Osteoblast (primary cell): ENCODE measurements at regions not wholly inside any gene's neighbourhood (a gene's known extent, or its start where the extent isn't known, plus 50 kb on each side); places are given as distances from the start of the nearest gene placed in this dataset.

Source experiments
- DNase-seq: peaks from one replicate; pipeline ENCODE4 v3.0.0; 2011; ENCODE audit warnings: low spot score, mixed read lengths; ENCODE audit not compliant: insufficient read length; ENCODE audit errors: missing footprints
- H2AFZ ChIP-seq: 2 replicates; pipeline ENCODE4 v1.6.0; 2011; ENCODE audit warnings: mild to moderate bottlenecking, low read length
- H3K27ac ChIP-seq: 2 replicates; pipeline ENCODE4 v1.5.1; 2011; ENCODE audit warnings: mild to moderate bottlenecking, low read depth, low read length, moderate library complexity
- H3K27me3 ChIP-seq: 2 replicates; pipeline ENCODE4 v1.6.0; 2012; ENCODE audit warnings: mild to moderate bottlenecking, control low read depth, inconsistent platforms, low read length, moderate library complexity; ENCODE audit not compliant: insufficient read depth
- H3K36me3 ChIP-seq: 2 replicates; pipeline ENCODE4 v1.5.1; 2011; ENCODE audit warnings: mild to moderate bottlenecking, low read length, control low read depth, moderate library complexity; ENCODE audit not compliant: insufficient read depth
- H3K4me1 ChIP-seq: 2 replicates; pipeline ENCODE4 v1.5.1; 2011; ENCODE audit warnings: mild to moderate bottlenecking, low read length, control low read depth, moderate library complexity; ENCODE audit not compliant: insufficient read depth
- H3K4me2 ChIP-seq: 2 replicates; pipeline ENCODE4 v1.6.0; 2011; ENCODE audit warnings: mild to moderate bottlenecking, low read length; ENCODE audit not compliant: insufficient read depth
- H3K4me3 ChIP-seq: fragments of 200-600 bp; sonication (generic); 3 replicates; pipeline ENCODE4 v1.5.1; 2012; ENCODE audit warnings: mild to moderate bottlenecking, low read length, inconsistent platforms; ENCODE audit not compliant: insufficient read depth
- H3K79me2 ChIP-seq: 2 replicates; pipeline ENCODE4 v1.6.0; 2012; ENCODE audit warnings: mild to moderate bottlenecking, low read length, control low read depth, inconsistent platforms; ENCODE audit not compliant: insufficient read depth
- H3K9me3 ChIP-seq: 2 replicates; pipeline ENCODE4 v1.5.1; 2011; ENCODE audit warnings: low read depth, low read length, control low read depth
- H4K20me1 ChIP-seq: 2 replicates; pipeline ENCODE4 v1.6.0; 2012; ENCODE audit warnings: mild to moderate bottlenecking, low read length, control low read depth; ENCODE audit not compliant: insufficient read depth
- CTCF ChIP-seq: IDR thresholded peaks from 2 replicates; pipeline ENCODE4 v1.5.1; 2011; ENCODE audit warnings: mild to moderate bottlenecking, low read depth, low read length, moderate library complexity; ENCODE audit errors: extremely low read depth

- H3K9me3 ChIP-seq, result peaks cover 5% of the 10 kb centered on the region
- DNase-seq, result no peak
These were observed 317.2 kb downstream of the IRX1 start for GRCh38 chr5:3912790-3913189.

GRCh38 chr5:3913279-3913678 lies 317.6 kb downstream of the IRX1 start:
- H3K4me3 ChIP-seq, result no peak overlapping the region
- no peak for DNase-seq
- H3K4me2 ChIP-seq, result no peak overlapping the region
- H4K20me1 ChIP-seq, result no peaks in the 10 kb centered on the region
- no peak overlapping the region for H2AFZ ChIP-seq
- no peaks in the 10 kb centered on the region for H3K36me3 ChIP-seq
- no peaks in the 10 kb centered on the region for H3K27me3 ChIP-seq
- H3K9me3 ChIP-seq, result peaks cover 6% of the 10 kb centered on the region
- no peak for TF ChIP-seq CTCF
- no peaks in the 10 kb centered on the region for H3K79me2 ChIP-seq
- no peak overlapping the region for H3K27ac ChIP-seq
- H3K4me1 ChIP-seq, result no peaks in the 10 kb centered on the region

More at GRCh38 chr5:3912790-3913189, 317.2 kb downstream of the IRX1 start:
- no peaks in the 10 kb centered on the region for H3K4me1 ChIP-seq
- TF ChIP-seq CTCF, result no peak
- no peaks in the 10 kb centered on the region for H4K20me1 ChIP-seq
- no peaks in the 10 kb centered on the region for H3K36me3 ChIP-seq
- no peak overlapping the region for H3K27ac ChIP-seq
- H2AFZ ChIP-seq, result no peak overlapping the region
- no peaks in the 10 kb centered on the region for H3K27me3 ChIP-seq
- no peak overlapping the region for H3K4me2 ChIP-seq
- no peak overlapping the region for H3K4me3 ChIP-seq
- no peaks in the 10 kb centered on the region for H3K79me2 ChIP-seq

GRCh38 chr5:3925022-3925421 lies 329.4 kb downstream of the IRX1 start:
- Histone ChIP-seq H3K27me3 (no peaks in the 10 kb centered on the region), H3K79me2 (no peaks in the 10 kb centered on the region), H3K4me3 (no peak overlapping the region), H3K4me1 (no peaks in the 10 kb centered on the region), H4K20me1 (no peaks in the 10 kb centered on the region), H2AFZ (no peak overlapping the region), H3K36me3 (no peaks in the 10 kb centered on the region), H3K27ac (no peak overlapping the region), H3K9me3 (peaks cover 3% of the 10 kb centered on the region), H3K4me2 (no peak overlapping the region)
- DNase-seq, result no peak
- no peak for TF ChIP-seq CTCF

- Histone ChIP-seq H3K9me3 (peaks cover 3% of the 10 kb centered on the region), H4K20me1 (no peaks in the 10 kb centered on the region), H3K27me3 (no peaks in the 10 kb centered on the region), H3K27ac (no peak overlapping the region), H3K36me3 (no peaks in the 10 kb centered on the region), H3K79me2 (no peaks in the 10 kb centered on the region), H2AFZ (no peak overlapping the region), H3K4me2 (no peak overlapping the region), H3K4me1 (no peaks in the 10 kb centered on the region), H3K4me3 (no peak overlapping the region)
- TF ChIP-seq CTCF, result no peak
- no peak for DNase-seq
These were observed 330.3 kb downstream of the IRX1 start for GRCh38 chr5:3925935-3926334.
